ENCODE measurements at regions not wholly inside any gene's neighbourhood (a gene's known extent, or its start where the extent isn't known, plus 50 kb on each side); places are given as distances from the start of the nearest gene placed in this dataset.

- Mint-ChIP-seq H3K9me3 (peaks cover 9% of the 10 kb centered on the region), H3K27me3 (ENCODE audit: low read depth) (no peaks in the 10 kb centered on the region), H3K4me3 (no peak overlapping the region), H3K27ac (no peak overlapping the region), H3K36me3 (no peaks in the 10 kb centered on the region), H3K4me1 (peaks cover 7% of the 10 kb centered on the region)
- CTCF ChIA-PET, result no interaction called here
- TF ChIP-seq, protein P1, sequence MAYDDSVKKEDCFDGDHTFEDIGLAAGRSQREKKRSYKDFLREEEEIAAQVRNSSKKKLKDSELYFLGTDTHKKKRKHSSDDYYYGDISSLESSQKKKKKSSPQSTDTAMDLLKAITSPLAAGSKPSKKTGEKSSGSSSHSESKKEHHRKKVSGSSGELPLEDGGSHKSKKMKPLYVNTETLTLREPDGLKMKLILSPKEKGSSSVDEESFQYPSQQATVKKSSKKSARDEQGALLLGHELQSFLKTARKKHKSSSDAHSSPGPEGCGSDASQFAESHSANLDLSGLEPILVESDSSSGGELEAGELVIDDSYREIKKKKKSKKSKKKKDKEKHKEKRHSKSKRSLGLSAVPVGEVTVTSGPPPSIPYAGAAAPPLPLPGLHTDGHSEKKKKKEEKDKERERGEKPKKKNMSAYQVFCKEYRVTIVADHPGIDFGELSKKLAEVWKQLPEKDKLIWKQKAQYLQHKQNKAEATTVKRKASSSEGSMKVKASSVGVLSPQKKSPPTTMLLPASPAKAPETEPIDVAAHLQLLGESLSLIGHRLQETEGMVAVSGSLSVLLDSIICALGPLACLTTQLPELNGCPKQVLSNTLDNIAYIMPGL (CRISPR knock-in tag; IDR thresholded peaks at IDR 0.05), result no peak
- TF ChIP-seq USF1 (CRISPR knock-in tag; IDR thresholded peaks at IDR 0.05) (no peak), PREB (CRISPR knock-in tag; IDR thresholded peaks at IDR 0.05; ENCODE audit: borderline replicate concordance) (no peak), ZNF423 (CRISPR knock-in tag; IDR thresholded peaks at IDR 0.05) (no peak), SP1 (CRISPR knock-in tag; conservative IDR thresholded peaks at IDR 0.05) (no peak), ZNF317 (CRISPR knock-in tag; IDR thresholded peaks at IDR 0.05; ENCODE audit: borderline replicate concordance, low read depth) (no peak), ZNF138 (CRISPR knock-in tag; conservative IDR thresholded peaks at IDR 0.05) (no peak), CREM (CRISPR knock-in tag; IDR thresholded peaks at IDR 0.05) (no peak), ZSCAN18 (CRISPR knock-in tag; IDR thresholded peaks at IDR 0.05) (no peak), TCF7 (CRISPR knock-in tag; IDR thresholded peaks at IDR 0.05; ENCODE audit: low read depth) (no peak), MYBL2 (CRISPR knock-in tag; IDR thresholded peaks at IDR 0.05) (no peak)
- TF ChIP-seq, protein P2, sequence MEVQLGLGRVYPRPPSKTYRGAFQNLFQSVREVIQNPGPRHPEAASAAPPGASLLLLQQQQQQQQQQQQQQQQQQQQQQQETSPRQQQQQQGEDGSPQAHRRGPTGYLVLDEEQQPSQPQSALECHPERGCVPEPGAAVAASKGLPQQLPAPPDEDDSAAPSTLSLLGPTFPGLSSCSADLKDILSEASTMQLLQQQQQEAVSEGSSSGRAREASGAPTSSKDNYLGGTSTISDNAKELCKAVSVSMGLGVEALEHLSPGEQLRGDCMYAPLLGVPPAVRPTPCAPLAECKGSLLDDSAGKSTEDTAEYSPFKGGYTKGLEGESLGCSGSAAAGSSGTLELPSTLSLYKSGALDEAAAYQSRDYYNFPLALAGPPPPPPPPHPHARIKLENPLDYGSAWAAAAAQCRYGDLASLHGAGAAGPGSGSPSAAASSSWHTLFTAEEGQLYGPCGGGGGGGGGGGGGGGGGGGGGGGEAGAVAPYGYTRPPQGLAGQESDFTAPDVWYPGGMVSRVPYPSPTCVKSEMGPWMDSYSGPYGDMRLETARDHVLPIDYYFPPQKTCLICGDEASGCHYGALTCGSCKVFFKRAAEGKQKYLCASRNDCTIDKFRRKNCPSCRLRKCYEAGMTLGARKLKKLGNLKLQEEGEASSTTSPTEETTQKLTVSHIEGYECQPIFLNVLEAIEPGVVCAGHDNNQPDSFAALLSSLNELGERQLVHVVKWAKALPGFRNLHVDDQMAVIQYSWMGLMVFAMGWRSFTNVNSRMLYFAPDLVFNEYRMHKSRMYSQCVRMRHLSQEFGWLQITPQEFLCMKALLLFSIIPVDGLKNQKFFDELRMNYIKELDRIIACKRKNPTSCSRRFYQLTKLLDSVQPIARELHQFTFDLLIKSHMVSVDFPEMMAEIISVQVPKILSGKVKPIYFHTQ (CRISPR knock-in tag; IDR thresholded peaks at IDR 0.05), result no peak
- TF ChIP-seq, protein P3, sequence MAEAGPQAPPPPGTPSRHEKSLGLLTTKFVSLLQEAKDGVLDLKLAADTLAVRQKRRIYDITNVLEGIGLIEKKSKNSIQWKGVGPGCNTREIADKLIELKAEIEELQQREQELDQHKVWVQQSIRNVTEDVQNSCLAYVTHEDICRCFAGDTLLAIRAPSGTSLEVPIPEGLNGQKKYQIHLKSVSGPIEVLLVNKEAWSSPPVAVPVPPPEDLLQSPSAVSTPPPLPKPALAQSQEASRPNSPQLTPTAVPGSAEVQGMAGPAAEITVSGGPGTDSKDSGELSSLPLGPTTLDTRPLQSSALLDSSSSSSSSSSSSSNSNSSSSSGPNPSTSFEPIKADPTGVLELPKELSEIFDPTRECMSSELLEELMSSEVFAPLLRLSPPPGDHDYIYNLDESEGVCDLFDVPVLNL (CRISPR knock-in tag; IDR thresholded peaks at IDR 0.05; ENCODE audit: borderline replicate concordance, low read depth), result no peak
- POLR2A ChIA-PET, result no interaction called here
- ATAC-seq (no peak), DNase-seq (ENCODE audit: low spot score) (no peak)
Observed at GRCh38 chr5:93340881-93341280, 240.1 kb downstream of the NR2F1-AS1 start.

DNA sequence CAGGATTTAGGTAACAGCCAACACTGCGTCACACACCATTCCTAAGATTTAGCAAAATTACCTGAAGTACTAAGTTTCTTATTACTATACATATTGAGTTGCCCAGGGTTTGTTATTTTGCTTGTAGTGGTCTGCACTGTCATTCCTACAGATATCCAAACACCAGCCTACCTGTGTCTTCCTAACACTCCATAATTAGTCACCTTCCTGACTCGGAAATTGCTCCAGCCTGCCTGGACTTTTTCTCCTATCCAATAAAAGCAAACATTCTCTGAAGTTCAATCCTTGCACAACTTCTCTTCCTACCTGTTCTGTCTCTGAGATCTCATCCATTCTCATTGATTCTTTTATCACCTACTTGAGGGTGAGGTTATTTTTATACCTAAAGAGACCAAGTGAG, 243.9 kb downstream of the NR2F1-AS1 start:
- H3K4me3 Mint-ChIP-seq, result no peak overlapping the region
- ChIA-PET CTCF (no interaction called here), POLR2A (no interaction called here)
- peaks cover 9% of the 10 kb centered on the region for H3K9me3 Mint-ChIP-seq
- ATAC-seq (no peak), DNase-seq (ENCODE audit: low spot score) (no peak)
- no peaks in the 10 kb centered on the region for H3K27me3 Mint-ChIP-seq (ENCODE audit: low read depth)
- H3K4me1 Mint-ChIP-seq, result no peaks in the 10 kb centered on the region
- no peaks in the 10 kb centered on the region for H3K36me3 Mint-ChIP-seq
- H3K27ac Mint-ChIP-seq, result no peak overlapping the region
- TF ChIP-seq NR2C2 (CRISPR knock-in tag; IDR thresholded peaks at IDR 0.05), result no peak
- TF ChIP-seq IRF1 (CRISPR knock-in tag; IDR thresholded peaks at IDR 0.05), result no peak
- TF ChIP-seq OVOL2 (CRISPR knock-in tag; IDR thresholded peaks at IDR 0.05; ENCODE audit: borderline replicate concordance), result no peak
- TF ChIP-seq ZNF416 (CRISPR knock-in tag; IDR thresholded peaks at IDR 0.05), result no peak
- TF ChIP-seq, protein P4, sequence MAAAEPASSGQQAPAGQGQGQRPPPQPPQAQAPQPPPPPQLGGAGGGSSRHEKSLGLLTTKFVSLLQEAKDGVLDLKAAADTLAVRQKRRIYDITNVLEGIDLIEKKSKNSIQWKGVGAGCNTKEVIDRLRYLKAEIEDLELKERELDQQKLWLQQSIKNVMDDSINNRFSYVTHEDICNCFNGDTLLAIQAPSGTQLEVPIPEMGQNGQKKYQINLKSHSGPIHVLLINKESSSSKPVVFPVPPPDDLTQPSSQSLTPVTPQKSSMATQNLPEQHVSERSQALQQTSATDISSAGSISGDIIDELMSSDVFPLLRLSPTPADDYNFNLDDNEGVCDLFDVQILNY (CRISPR knock-in tag; IDR thresholded peaks at IDR 0.05), result no peak
- no peak for TF ChIP-seq NFATC4 (CRISPR knock-in tag; IDR thresholded peaks at IDR 0.05)
- TF ChIP-seq KAT7 (CRISPR knock-in tag; IDR thresholded peaks at IDR 0.05; ENCODE audit: borderline replicate concordance), result no peak
- no peak for TF ChIP-seq CREM (CRISPR knock-in tag; IDR thresholded peaks at IDR 0.05)
- no peak for TF ChIP-seq GABPB1 (CRISPR knock-in tag; IDR thresholded peaks at IDR 0.05)
- TF ChIP-seq ZNF396 (CRISPR knock-in tag; IDR thresholded peaks at IDR 0.05; ENCODE audit: borderline replicate concordance), result no peak
- TF ChIP-seq ZBTB43 (CRISPR knock-in tag; IDR thresholded peaks at IDR 0.05), result no peak
